Liver (tissue), 3 donors: ENCODE measurements at regions not wholly inside any gene's neighbourhood (a gene's known extent, or its start where the extent isn't known, plus 50 kb on each side); places are given as distances from the start of the nearest gene placed in this dataset.

Experiments used
- FOXA1 ChIP-seq: IDR thresholded peaks from 2 replicates; pipeline ENCODE4 v1.6.1; 2016; ENCODE audit warnings: antibody characterized with exemption
- FOXA2 ChIP-seq: IDR thresholded peaks from 2 replicates; pipeline ENCODE4 v1.6.1; 2016; ENCODE audit warnings: antibody characterized with exemption
- GABPA ChIP-seq, 2 donors: IDR thresholded peaks in 1 of 2; conservative IDR thresholded peaks in 1 of 2; 2 replicates each; pipeline ENCODE4 v1.6.1; 2016; ENCODE audit warnings: antibody characterized with exemption in 2 of 2, mild to moderate bottlenecking in 1 of 2, moderate library complexity in 1 of 2
- HNF4G ChIP-seq: IDR thresholded peaks from 2 replicates; pipeline ENCODE4 v1.6.1; 2016; ENCODE audit warnings: antibody characterized with exemption
- NR2F2 ChIP-seq: IDR thresholded peaks from 2 replicates; pipeline ENCODE4 v1.6.1; 2016; ENCODE audit warnings: antibody characterized with exemption
- RAD21 ChIP-seq, 2 donors: IDR thresholded peaks; 2 replicates each; pipeline ENCODE4 v1.6.1; 2016; ENCODE audit warnings: antibody characterized with exemption in 2 of 2, mild to moderate bottlenecking in 2 of 2
- SP1 ChIP-seq: IDR thresholded peaks from 2 replicates; pipeline ENCODE4 v1.6.1; 2018; ENCODE audit warnings: antibody characterized with exemption, mild to moderate bottlenecking
- TAF1 ChIP-seq: conservative IDR thresholded peaks from 2 replicates; pipeline ENCODE4 v1.6.1; 2016; ENCODE audit warnings: antibody characterized with exemption, mild to moderate bottlenecking
- YY1 ChIP-seq: IDR thresholded peaks from 2 replicates; pipeline ENCODE4 v1.6.1; 2016; ENCODE audit warnings: antibody characterized with exemption, mild to moderate bottlenecking
- TF ChIP-seq, protein P1 (sequence below): fragments of 150-350 bp; IDR thresholded peaks from 2 replicates; pipeline ENCODE4 v1.5.1; 2017; ENCODE audit warnings: improper control_type of control experiment, low read depth, low read length; ENCODE audit not compliant: missing input control
- TF ChIP-seq, protein P2 (sequence below): IDR thresholded peaks from 2 replicates; pipeline ENCODE4 v1.6.1; 2016; ENCODE audit warnings: antibody characterized with exemption
- TF ChIP-seq, protein P3 (sequence below): IDR thresholded peaks from 2 replicates; pipeline ENCODE4 v1.6.1; 2016; ENCODE audit warnings: antibody characterized with exemption
- TF ChIP-seq, protein P4 (sequence below): IDR thresholded peaks from 2 replicates; pipeline ENCODE4 v1.6.1; 2016; ENCODE audit warnings: antibody characterized with exemption, mild to moderate bottlenecking
- donor health status: healthy.
- donor health status: healthy.

DNA sequence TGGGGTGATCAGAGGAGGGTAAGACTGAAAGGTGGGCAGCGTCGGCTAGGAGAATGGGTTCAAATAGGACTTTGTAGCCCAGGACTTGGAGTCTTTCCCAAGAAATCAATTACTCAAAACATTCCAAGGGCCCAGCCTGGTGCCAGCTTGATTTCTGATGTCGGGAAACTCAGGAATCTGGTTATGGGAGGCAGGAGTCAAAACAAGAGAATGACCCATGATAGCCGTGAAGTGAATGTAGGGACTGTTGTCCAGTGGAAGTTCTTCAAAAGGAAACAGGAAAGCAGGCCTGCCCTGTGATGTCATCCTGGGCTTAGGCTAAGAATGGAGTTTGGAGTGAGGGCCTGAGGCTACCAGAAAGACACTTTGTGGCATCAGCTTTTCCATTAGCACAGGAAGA is 67.4 kb upstream of the SLC14A2 start:
- TF ChIP-seq, protein P1, sequence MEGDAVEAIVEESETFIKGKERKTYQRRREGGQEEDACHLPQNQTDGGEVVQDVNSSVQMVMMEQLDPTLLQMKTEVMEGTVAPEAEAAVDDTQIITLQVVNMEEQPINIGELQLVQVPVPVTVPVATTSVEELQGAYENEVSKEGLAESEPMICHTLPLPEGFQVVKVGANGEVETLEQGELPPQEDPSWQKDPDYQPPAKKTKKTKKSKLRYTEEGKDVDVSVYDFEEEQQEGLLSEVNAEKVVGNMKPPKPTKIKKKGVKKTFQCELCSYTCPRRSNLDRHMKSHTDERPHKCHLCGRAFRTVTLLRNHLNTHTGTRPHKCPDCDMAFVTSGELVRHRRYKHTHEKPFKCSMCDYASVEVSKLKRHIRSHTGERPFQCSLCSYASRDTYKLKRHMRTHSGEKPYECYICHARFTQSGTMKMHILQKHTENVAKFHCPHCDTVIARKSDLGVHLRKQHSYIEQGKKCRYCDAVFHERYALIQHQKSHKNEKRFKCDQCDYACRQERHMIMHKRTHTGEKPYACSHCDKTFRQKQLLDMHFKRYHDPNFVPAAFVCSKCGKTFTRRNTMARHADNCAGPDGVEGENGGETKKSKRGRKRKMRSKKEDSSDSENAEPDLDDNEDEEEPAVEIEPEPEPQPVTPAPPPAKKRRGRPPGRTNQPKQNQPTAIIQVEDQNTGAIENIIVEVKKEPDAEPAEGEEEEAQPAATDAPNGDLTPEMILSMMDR: no peak
- TF ChIP-seq YY1 (no peak), HNF4G (no peak), FOXA2 (no peak), RAD21 (IDR thresholded peaks at IDR 0.05) (no peak), SP1 (no peak), FOXA1 (no peak), NR2F2 (no peak), TAF1 (no peak), GABPA (IDR thresholded peaks at IDR 0.05 in 1 of 2, conservative IDR thresholded peaks at IDR 0.05 in 1 of 2) (no peak)
- TF ChIP-seq, protein P2, sequence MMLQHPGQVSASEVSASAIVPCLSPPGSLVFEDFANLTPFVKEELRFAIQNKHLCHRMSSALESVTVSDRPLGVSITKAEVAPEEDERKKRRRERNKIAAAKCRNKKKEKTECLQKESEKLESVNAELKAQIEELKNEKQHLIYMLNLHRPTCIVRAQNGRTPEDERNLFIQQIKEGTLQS: no peak
- TF ChIP-seq, protein P3, sequence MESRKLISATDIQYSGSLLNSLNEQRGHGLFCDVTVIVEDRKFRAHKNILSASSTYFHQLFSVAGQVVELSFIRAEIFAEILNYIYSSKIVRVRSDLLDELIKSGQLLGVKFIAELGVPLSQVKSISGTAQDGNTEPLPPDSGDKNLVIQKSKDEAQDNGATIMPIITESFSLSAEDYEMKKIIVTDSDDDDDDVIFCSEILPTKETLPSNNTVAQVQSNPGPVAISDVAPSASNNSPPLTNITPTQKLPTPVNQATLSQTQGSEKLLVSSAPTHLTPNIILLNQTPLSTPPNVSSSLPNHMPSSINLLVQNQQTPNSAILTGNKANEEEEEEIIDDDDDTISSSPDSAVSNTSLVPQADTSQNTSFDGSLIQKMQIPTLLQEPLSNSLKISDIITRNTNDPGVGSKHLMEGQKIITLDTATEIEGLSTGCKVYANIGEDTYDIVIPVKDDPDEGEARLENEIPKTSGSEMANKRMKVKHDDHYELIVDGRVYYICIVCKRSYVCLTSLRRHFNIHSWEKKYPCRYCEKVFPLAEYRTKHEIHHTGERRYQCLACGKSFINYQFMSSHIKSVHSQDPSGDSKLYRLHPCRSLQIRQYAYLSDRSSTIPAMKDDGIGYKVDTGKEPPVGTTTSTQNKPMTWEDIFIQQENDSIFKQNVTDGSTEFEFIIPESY: no peak
- TF ChIP-seq, protein P4, sequence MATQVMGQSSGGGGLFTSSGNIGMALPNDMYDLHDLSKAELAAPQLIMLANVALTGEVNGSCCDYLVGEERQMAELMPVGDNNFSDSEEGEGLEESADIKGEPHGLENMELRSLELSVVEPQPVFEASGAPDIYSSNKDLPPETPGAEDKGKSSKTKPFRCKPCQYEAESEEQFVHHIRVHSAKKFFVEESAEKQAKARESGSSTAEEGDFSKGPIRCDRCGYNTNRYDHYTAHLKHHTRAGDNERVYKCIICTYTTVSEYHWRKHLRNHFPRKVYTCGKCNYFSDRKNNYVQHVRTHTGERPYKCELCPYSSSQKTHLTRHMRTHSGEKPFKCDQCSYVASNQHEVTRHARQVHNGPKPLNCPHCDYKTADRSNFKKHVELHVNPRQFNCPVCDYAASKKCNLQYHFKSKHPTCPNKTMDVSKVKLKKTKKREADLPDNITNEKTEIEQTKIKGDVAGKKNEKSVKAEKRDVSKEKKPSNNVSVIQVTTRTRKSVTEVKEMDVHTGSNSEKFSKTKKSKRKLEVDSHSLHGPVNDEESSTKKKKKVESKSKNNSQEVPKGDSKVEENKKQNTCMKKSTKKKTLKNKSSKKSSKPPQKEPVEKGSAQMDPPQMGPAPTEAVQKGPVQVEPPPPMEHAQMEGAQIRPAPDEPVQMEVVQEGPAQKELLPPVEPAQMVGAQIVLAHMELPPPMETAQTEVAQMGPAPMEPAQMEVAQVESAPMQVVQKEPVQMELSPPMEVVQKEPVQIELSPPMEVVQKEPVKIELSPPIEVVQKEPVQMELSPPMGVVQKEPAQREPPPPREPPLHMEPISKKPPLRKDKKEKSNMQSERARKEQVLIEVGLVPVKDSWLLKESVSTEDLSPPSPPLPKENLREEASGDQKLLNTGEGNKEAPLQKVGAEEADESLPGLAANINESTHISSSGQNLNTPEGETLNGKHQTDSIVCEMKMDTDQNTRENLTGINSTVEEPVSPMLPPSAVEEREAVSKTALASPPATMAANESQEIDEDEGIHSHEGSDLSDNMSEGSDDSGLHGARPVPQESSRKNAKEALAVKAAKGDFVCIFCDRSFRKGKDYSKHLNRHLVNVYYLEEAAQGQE: no peak
